Germinal center (tissue), 1 donor: ENCODE measurements at regions not wholly inside any gene's neighbourhood (a gene's known extent, or its start where the extent isn't known, plus 50 kb on each side); places are given as distances from the start of the nearest gene placed in this dataset.

Source experiments
- DNase-seq: peaks from one replicate; pipeline ENCODE4 v3.0.0; 2012; ENCODE audit warnings: mixed read lengths, low spot score

GRCh38 chr1:199283794-199284193 is 645.0 kb downstream of the PTPRC start:
- DNase-seq: no peak

GRCh38 chr1:199287206-199287605 is 648.4 kb downstream of the PTPRC start:
- DNase-seq: no peak

- DNase-seq: no peak
Measured at GRCh38 chr1:199287647-199288046, 648.8 kb downstream of the PTPRC start.

- DNase-seq: no peak
Measured at GRCh38 chr1:199290186-199290585, 651.3 kb downstream of the PTPRC start.

GRCh38 chr1:199291022-199291740 is 652.3 kb downstream of the PTPRC start:
- DNase-seq: no peak

GRCh38 chr1:199292896-199293295 is 654.1 kb downstream of the PTPRC start:
- DNase-seq: no peak

- DNase-seq: no peak
Measured at GRCh38 chr1:199295107-199295506, 656.3 kb downstream of the PTPRC start.

- no peak for DNase-seq
Measured at GRCh38 chr1:199297174-199297573, 658.3 kb downstream of the PTPRC start.

GRCh38 chr1:199297887-199298286 is 659.0 kb downstream of the PTPRC start:
- DNase-seq: no peak

- no peak for DNase-seq
Measured at GRCh38 chr1:199298825-199299224, 660.0 kb downstream of the PTPRC start.

- no peak for DNase-seq
Measured at GRCh38 chr1:199301472-199302217, 662.8 kb downstream of the PTPRC start.

GRCh38 chr1:199302554-199302953 is 663.7 kb downstream of the PTPRC start:
- no peak for DNase-seq

- DNase-seq: no peak
Measured at GRCh38 chr1:199303035-199303434, 664.2 kb downstream of the PTPRC start.

GRCh38 chr1:199305053-199305452 is 666.2 kb downstream of the PTPRC start:
- no peak for DNase-seq

GRCh38 chr1:199307496-199308264 is 668.8 kb downstream of the PTPRC start:
- DNase-seq: no peak

- no peak for DNase-seq
Measured at GRCh38 chr1:199308349-199308846, 669.6 kb downstream of the PTPRC start.

GRCh38 chr1:199310708-199311107 is 671.9 kb downstream of the PTPRC start:
- DNase-seq: no peak

- DNase-seq: no peak
Measured at GRCh38 chr1:199311478-199312262, 672.8 kb downstream of the PTPRC start.

- no peak for DNase-seq
Measured at GRCh38 chr1:199312626-199313025, 673.8 kb downstream of the PTPRC start.

- no peak for DNase-seq
Measured at GRCh38 chr1:199313444-199313843, 674.6 kb downstream of the PTPRC start.

GRCh38 chr1:199319341-199319740 is 680.5 kb downstream of the PTPRC start:
- no peak for DNase-seq

GRCh38 chr1:199322278-199322677 is 683.4 kb downstream of the PTPRC start:
- DNase-seq: no peak
